ENCODE measurements at regions not wholly inside any gene's neighbourhood (a gene's known extent, or its start where the extent isn't known, plus 50 kb on each side); places are given as distances from the start of the nearest gene placed in this dataset.
"Not testable (repeated sequence)": the region's sequence is repeated elsewhere in the genome, so short reads cannot be mapped to it uniquely, and the experiment has no call there.

GRCh38 chr21:36229181-36229580, 72.6 kb downstream of the DOP1B start:
- Histone ChIP-seq H3K36me3 (replicated peaks in 1 of 2; ENCODE audit: control insufficient read depth in 1 of 2, insufficient read depth in 2 of 2, low read length in 2 of 2) (peaks cover 75 to 91% of the 10 kb centered on the region in 2 donors), H3K27ac (ENCODE audit: low read depth in 1 of 2, low read length in 2 of 2) (no peak overlapping the region), H3K4me1 (ENCODE audit: control insufficient read depth in 1 of 2, insufficient read depth in 2 of 2, low read length in 2 of 2) (no peaks in the 10 kb centered on the region), H3K9ac (ENCODE audit: insufficient read depth, low read length, poor library complexity, severe bottlenecking) (no peak overlapping the region), H3K79me2 (ENCODE audit: insufficient read depth, low read length) (no peaks in the 10 kb centered on the region), H3K4me3 (replicated peaks in 1 of 3; ENCODE audit: low read depth in 2 of 3, low read length in 3 of 3) (no peak overlapping the region), H3K9me3 (replicated peaks in 1 of 2; ENCODE audit: control insufficient read depth in 1 of 2, insufficient read depth in 1 of 2, low read length in 2 of 2) (no peaks in the 10 kb centered on the region), H3K27me3 (ENCODE audit: control insufficient read depth in 2 of 2, insufficient read depth in 2 of 2, low read length in 2 of 2) (no peaks in the 10 kb centered on the region), H4K20me1 (ENCODE audit: insufficient read depth, low read length) (peaks cover 4% of the 10 kb centered on the region), H3K4me2 (replicated peaks; ENCODE audit: extremely low read depth, low read length, poor library complexity, severe bottlenecking) (no peak overlapping the region), H2AFZ (ENCODE audit: insufficient read depth, low read depth, low read length, poor library complexity, severe bottlenecking) (no peak overlapping the region)
- Mint-ChIP-seq H3K4me3 (no peak overlapping the region), H3K36me3 (peaks cover 66 to 95% of the 10 kb centered on the region in 2 donors), H3K27me3 (ENCODE audit: low read depth in 3 of 3) (no peaks in the 10 kb centered on the region), H3K27ac (peak overlapping the region in 4 of 7 donors; percentile 15 to 68 (median 31)), H3K9me3 (no peaks in the 10 kb centered on the region), H3K4me1 (no peaks in the 10 kb centered on the region)
- intact Hi-C loops (cut with micrococcal nuclease): no loop called here
- TF ChIP-seq, protein P1, sequence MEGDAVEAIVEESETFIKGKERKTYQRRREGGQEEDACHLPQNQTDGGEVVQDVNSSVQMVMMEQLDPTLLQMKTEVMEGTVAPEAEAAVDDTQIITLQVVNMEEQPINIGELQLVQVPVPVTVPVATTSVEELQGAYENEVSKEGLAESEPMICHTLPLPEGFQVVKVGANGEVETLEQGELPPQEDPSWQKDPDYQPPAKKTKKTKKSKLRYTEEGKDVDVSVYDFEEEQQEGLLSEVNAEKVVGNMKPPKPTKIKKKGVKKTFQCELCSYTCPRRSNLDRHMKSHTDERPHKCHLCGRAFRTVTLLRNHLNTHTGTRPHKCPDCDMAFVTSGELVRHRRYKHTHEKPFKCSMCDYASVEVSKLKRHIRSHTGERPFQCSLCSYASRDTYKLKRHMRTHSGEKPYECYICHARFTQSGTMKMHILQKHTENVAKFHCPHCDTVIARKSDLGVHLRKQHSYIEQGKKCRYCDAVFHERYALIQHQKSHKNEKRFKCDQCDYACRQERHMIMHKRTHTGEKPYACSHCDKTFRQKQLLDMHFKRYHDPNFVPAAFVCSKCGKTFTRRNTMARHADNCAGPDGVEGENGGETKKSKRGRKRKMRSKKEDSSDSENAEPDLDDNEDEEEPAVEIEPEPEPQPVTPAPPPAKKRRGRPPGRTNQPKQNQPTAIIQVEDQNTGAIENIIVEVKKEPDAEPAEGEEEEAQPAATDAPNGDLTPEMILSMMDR (IDR thresholded peaks at IDR 0.05): no peak
- WGBS (ENCODE audit: insufficient coverage): 92% methylated on average over 4 of the region's 4 CpGs
- no peak for DNase-seq

- H3K36me3 Mint-ChIP-seq: peaks cover 67 to 92% of the 10 kb centered on the region in 2 donors
- DNase-seq; H3K9ac ChIP-seq (ENCODE audit: insufficient read depth, low read length, poor library complexity, severe bottlenecking); H3K9me3 Mint-ChIP-seq; H3K27ac ChIP-seq (ENCODE audit: low read depth in 1 of 2, low read length in 2 of 2); H3K4me1 Mint-ChIP-seq; H3K4me3 ChIP-seq (replicated peaks in 1 of 3; ENCODE audit: low read depth in 2 of 3, low read length in 3 of 3); H3K4me2 ChIP-seq (replicated peaks; ENCODE audit: extremely low read depth, low read length, poor library complexity, severe bottlenecking); H2AFZ ChIP-seq (ENCODE audit: insufficient read depth, low read depth, low read length, poor library complexity, severe bottlenecking); H3K4me3 Mint-ChIP-seq; H3K79me2 ChIP-seq (ENCODE audit: insufficient read depth, low read length); H3K9me3 ChIP-seq (replicated peaks in 1 of 2; ENCODE audit: control insufficient read depth in 1 of 2, insufficient read depth in 1 of 2, low read length in 2 of 2); H3K27me3 Mint-ChIP-seq (ENCODE audit: low read depth in 3 of 3); H4K20me1 ChIP-seq (ENCODE audit: insufficient read depth, low read length); H3K4me1 ChIP-seq (ENCODE audit: control insufficient read depth in 1 of 2, insufficient read depth in 2 of 2, low read length in 2 of 2); intact Hi-C loops (cut with micrococcal nuclease); H3K27me3 ChIP-seq (ENCODE audit: control insufficient read depth in 2 of 2, insufficient read depth in 2 of 2, low read length in 2 of 2): not testable (repeated sequence)
- H3K36me3 ChIP-seq (replicated peaks in 1 of 2; ENCODE audit: control insufficient read depth in 1 of 2, insufficient read depth in 2 of 2, low read length in 2 of 2): peaks cover 61 to 90% of the 10 kb centered on the region in 2 donors
- WGBS (ENCODE audit: insufficient coverage): no CpG with 5 or more reads among the region's 3 CpGs
- peak overlapping the region in 1 of 7 donors; percentile 20 for H3K27ac Mint-ChIP-seq
Observed at GRCh38 chr21:36231444-36231843, 74.8 kb downstream of the DOP1B start.

All from CD14-positive monocyte (primary cell).